Vagina (tissue), 2 donors: ENCODE measurements at regions not wholly inside any gene's neighbourhood (a gene's known extent, or its start where the extent isn't known, plus 50 kb on each side); places are given as distances from the start of the nearest gene placed in this dataset.

Experiments used
- CTCF ChIP-seq, 3 experiments: fragments of 450-650 bp in 2 of 3; fragments of 200-600 bp in 1 of 3; sonication (generic) in 1 of 3; IDR thresholded peaks; one replicate each; pipeline ENCODE4 v1.5.1; 2017 to 2019; ENCODE audit warnings: antibody characterized with exemption in 3 of 3, mild to moderate bottlenecking in 2 of 3, moderate library complexity in 2 of 3
- POLR2AphosphoS5 ChIP-seq, 2 donors: sonication (generic); formaldehyde crosslinking; IDR thresholded peaks; one replicate each; pipeline ENCODE4 v1.9.0; 2017; ENCODE audit warnings: antibody characterized with exemption in 2 of 2, mild to moderate bottlenecking in 2 of 2, low read depth in 1 of 2; ENCODE audit not compliant: insufficient read depth in 1 of 2

- TF ChIP-seq CTCF (IDR thresholded peaks at IDR 0.05) (no peak), POLR2AphosphoS5 (IDR thresholded peaks at IDR 0.05; ENCODE audit: insufficient read depth in 1 of 2, low read depth in 1 of 2) (no peak)
Measured at GRCh38 chr15:61530769-61531168, 301.7 kb upstream of the RORA start.
